ENCODE measurements at regions not wholly inside any gene's neighbourhood (a gene's known extent, or its start where the extent isn't known, plus 50 kb on each side); places are given as distances from the start of the nearest gene placed in this dataset.

GRCh38 chr3:25350725-25351114 lies 77.3 kb upstream of the RARB start:
- H3K27ac ChIP-seq (ENCODE audit: extremely low read depth, low read depth, low read length): no peak overlapping the region
- ChIA-PET POLR2A (no interaction called here), CTCF (no interaction called here)
- H3K36me3 ChIP-seq (ENCODE audit: control insufficient read depth in 2 of 2, insufficient read depth in 1 of 2, low read length in 2 of 2): no peaks in the 10 kb centered on the region
- no peaks in the 10 kb centered on the region for H3K9me3 ChIP-seq (ENCODE audit: control insufficient read depth, insufficient read depth, low read depth, low read length)
- TF ChIP-seq ZNF776 (tag by site-specific recombination; IDR thresholded peaks at IDR 0.05; ENCODE audit: borderline replicate concordance) (no peak), ZNF624 (tag by site-specific recombination; IDR thresholded peaks at IDR 0.05) (no peak), ZNF37A (tag by site-specific recombination; IDR thresholded peaks at IDR 0.05) (no peak), ZNF560 (tag by site-specific recombination; IDR thresholded peaks at IDR 0.05; ENCODE audit: borderline replicate concordance) (no peak), ZNF23 (tag by site-specific recombination; IDR thresholded peaks at IDR 0.05; ENCODE audit: borderline replicate concordance) (no peak), ZNF423 (tag by site-specific recombination; IDR thresholded peaks at IDR 0.05) (no peak), ZNF148 (tag by site-specific recombination; IDR thresholded peaks at IDR 0.05; ENCODE audit: borderline replicate concordance) (no peak), ZNF654 (tag by site-specific recombination; IDR thresholded peaks at IDR 0.05; ENCODE audit: low read depth) (no peak), ZNF658 (tag by site-specific recombination; IDR thresholded peaks at IDR 0.05) (no peak), ZNF24 (tag by site-specific recombination; IDR thresholded peaks at IDR 0.05) (no peak), ZNF146 (tag by site-specific recombination; IDR thresholded peaks at IDR 0.05) (no peak), ZNF398 (tag by site-specific recombination; IDR thresholded peaks at IDR 0.05) (no peak), ZNF513 (tag by site-specific recombination; IDR thresholded peaks at IDR 0.05) (no peak), ZNF596 (tag by site-specific recombination; IDR thresholded peaks at IDR 0.05) (no peak)
- H3K4me3 ChIP-seq (ENCODE audit: low read depth, low read length): no peak overlapping the region
- H3K4me1 ChIP-seq (ENCODE audit: control insufficient read depth, insufficient read depth, low read length): no peaks in the 10 kb centered on the region

- Histone ChIP-seq H3K4me3 (ENCODE audit: low read depth, low read length) (no peak overlapping the region), H3K9me3 (ENCODE audit: control insufficient read depth, insufficient read depth, low read depth, low read length) (no peaks in the 10 kb centered on the region), H3K27ac (ENCODE audit: extremely low read depth, low read depth, low read length) (no peak overlapping the region), H3K4me1 (ENCODE audit: control insufficient read depth, insufficient read depth, low read length) (no peaks in the 10 kb centered on the region), H3K36me3 (ENCODE audit: control insufficient read depth in 2 of 2, insufficient read depth in 1 of 2, low read length in 2 of 2) (no peaks in the 10 kb centered on the region)
- ChIA-PET CTCF (no interaction called here), POLR2A (no interaction called here)
- no peak for TF ChIP-seq ZFP41 (tag by site-specific recombination; IDR thresholded peaks at IDR 0.05; ENCODE audit: borderline replicate concordance)
- no peak for TF ChIP-seq ZNF433 (tag by site-specific recombination; IDR thresholded peaks at IDR 0.05; ENCODE audit: low read depth)
- TF ChIP-seq ZNF155 (tag by site-specific recombination; IDR thresholded peaks at IDR 0.05): no peak
- TF ChIP-seq PRDM1 (tag by site-specific recombination; IDR thresholded peaks at IDR 0.05): no peak
Measured at GRCh38 chr3:25354071-25354470, 74.0 kb upstream of the RARB start.

All from HEK293 (cell line).